CD14-positive monocyte (primary cell): ENCODE measurements at regions not wholly inside any gene's neighbourhood (a gene's known extent, or its start where the extent isn't known, plus 50 kb on each side); places are given as distances from the start of the nearest gene placed in this dataset.

ENCODE experiments used
- DNase-seq, 3 donors: peaks; one replicate each; pipeline ENCODE4 v3.0.0-alpha.2; 2011 to 2022
- H2AFZ ChIP-seq: 2 replicates; pipeline ENCODE4 v1.6.0; 2012; ENCODE audit warnings: mild to moderate bottlenecking, low read depth, low read length, inconsistent platforms; ENCODE audit not compliant: insufficient read depth, poor library complexity, severe bottlenecking
- H3K27ac ChIP-seq, 2 donors: 1 replicate in 1 of 2; 2 replicates in 1 of 2; pipeline ENCODE4 v1.5.1; 2012 to 2013; ENCODE audit warnings: low read length in 2 of 2, control low read depth in 1 of 2, inconsistent platforms in 1 of 2, low read depth in 1 of 2, mild to moderate bottlenecking in 1 of 2
- H3K27me3 ChIP-seq, 2 donors: one replicate each; pipeline versions ENCODE4 v1.6.0 to v1.6.1; 2011 to 2013; ENCODE audit warnings: low read length in 2 of 2; ENCODE audit not compliant: control insufficient read depth in 2 of 2, insufficient read depth in 2 of 2
- H3K36me3 ChIP-seq, 2 donors: replicated peaks in 1 of 2; 1 replicate in 1 of 2; 2 replicates in 1 of 2; pipeline versions ENCODE4 v1.5.1 to v1.6.1; 2012 to 2013; ENCODE audit warnings: low read length in 2 of 2, control low read depth in 1 of 2, inconsistent platforms in 1 of 2, mild to moderate bottlenecking in 1 of 2; ENCODE audit not compliant: insufficient read depth in 2 of 2, control insufficient read depth in 1 of 2
- H3K4me1 ChIP-seq, 2 donors: 1 replicate in 1 of 2; 2 replicates in 1 of 2; pipeline versions ENCODE4 v1.5.1 to v1.6.1; 2012 to 2013; ENCODE audit warnings: low read length in 2 of 2, control low read depth in 1 of 2, inconsistent platforms in 1 of 2, mild to moderate bottlenecking in 1 of 2, moderate library complexity in 1 of 2; ENCODE audit not compliant: insufficient read depth in 2 of 2, control insufficient read depth in 1 of 2
- H3K4me2 ChIP-seq: replicated peaks from 2 replicates; pipeline ENCODE3; 2012; ENCODE audit warnings: low read length, moderate library complexity, mild to moderate bottlenecking; ENCODE audit not compliant: poor library complexity, severe bottlenecking; ENCODE audit errors: extremely low read depth
- H3K4me3 ChIP-seq, 3 experiments: fragments of 200-600 bp in 1 of 3; sonication (generic) in 1 of 3; replicated peaks in 1 of 3; 1 replicate in 2 of 3; 2 replicates in 1 of 3; pipeline ENCODE4 v1.5.1; 2011 to 2013; ENCODE audit warnings: low read length in 3 of 3, mild to moderate bottlenecking in 3 of 3, control low read depth in 2 of 3, low read depth in 2 of 3, inconsistent platforms in 1 of 3, moderate library complexity in 1 of 3
- H3K79me2 ChIP-seq: 2 replicates; pipeline ENCODE4 v1.6.0; 2012; ENCODE audit warnings: mild to moderate bottlenecking, control low read depth, inconsistent platforms, low read length, moderate library complexity; ENCODE audit not compliant: insufficient read depth
- H3K9ac ChIP-seq: 2 replicates; pipeline ENCODE4 v1.6.0; 2017; ENCODE audit warnings: low read length, mild to moderate bottlenecking; ENCODE audit not compliant: insufficient read depth, poor library complexity, severe bottlenecking
- H3K9me3 ChIP-seq, 2 donors: replicated peaks in 1 of 2; 1 replicate in 1 of 2; 2 replicates in 1 of 2; pipeline versions ENCODE4 v1.5.1 to v1.6.1; 2012 to 2013; ENCODE audit warnings: low read length in 2 of 2, control low read depth in 1 of 2; ENCODE audit not compliant: control insufficient read depth in 1 of 2, insufficient read depth in 1 of 2
- H4K20me1 ChIP-seq: 2 replicates; pipeline ENCODE4 v1.6.0; 2012; ENCODE audit warnings: mild to moderate bottlenecking, low read length, control low read depth, moderate library complexity; ENCODE audit not compliant: insufficient read depth
- H3K27ac Mint-ChIP-seq, 7 donors: one replicate each; pipeline ENCODE4 v1.8.0; 2020; ENCODE audit warnings: mild to moderate bottlenecking in 7 of 7, mixed read lengths in 7 of 7, moderate library complexity in 6 of 7, inconsistent platforms in 2 of 7
- H3K27me3 Mint-ChIP-seq, 3 donors: one replicate each; pipeline ENCODE4 v1.8.0; 2021 to 2022; ENCODE audit warnings: low read depth in 3 of 3, mild to moderate bottlenecking in 3 of 3, mixed read lengths in 3 of 3, moderate library complexity in 3 of 3, inconsistent platforms in 1 of 3
- H3K36me3 Mint-ChIP-seq, 2 donors: one replicate each; pipeline ENCODE4 v1.8.0; 2020; ENCODE audit warnings: mixed read lengths in 2 of 2, inconsistent platforms in 1 of 2, mild to moderate bottlenecking in 1 of 2
- H3K4me1 Mint-ChIP-seq: one replicate; pipeline ENCODE4 v1.8.0; 2020; ENCODE audit warnings: mild to moderate bottlenecking, mixed read lengths
- H3K4me3 Mint-ChIP-seq, 2 donors: one replicate each; pipeline ENCODE4 v1.8.0; 2020; ENCODE audit warnings: mild to moderate bottlenecking in 2 of 2, mixed read lengths in 2 of 2, moderate library complexity in 1 of 2
- H3K9me3 Mint-ChIP-seq, 7 donors: one replicate each; pipeline ENCODE4 v1.8.0; 2020 to 2022; ENCODE audit warnings: mixed read lengths in 7 of 7, mild to moderate bottlenecking in 6 of 7, moderate library complexity in 6 of 7, inconsistent platforms in 2 of 7
- WGBS: methylation state at CpG from one replicate; pipeline ENCODE4 v1.1.5; 2013; ENCODE audit warnings: missing lambda C conversion rate; ENCODE audit not compliant: insufficient coverage; 5-methylcytosine and 5-hydroxymethylcytosine counted together
- intact Hi-C, 2 donors: fragments of 100-400 bp; cut with micrococcal nuclease; formaldehyde crosslinking; loops; one replicate each; pipeline versions ENCODE4 v1.15.0 to v1.15.1; 2023
- TF ChIP-seq, protein P1 (sequence below): fragments of 200-600 bp; IDR thresholded peaks from one replicate; pipeline ENCODE4 v1.8.0; 2022; ENCODE audit warnings: antibody characterized with exemption, mild to moderate bottlenecking

DNA sequence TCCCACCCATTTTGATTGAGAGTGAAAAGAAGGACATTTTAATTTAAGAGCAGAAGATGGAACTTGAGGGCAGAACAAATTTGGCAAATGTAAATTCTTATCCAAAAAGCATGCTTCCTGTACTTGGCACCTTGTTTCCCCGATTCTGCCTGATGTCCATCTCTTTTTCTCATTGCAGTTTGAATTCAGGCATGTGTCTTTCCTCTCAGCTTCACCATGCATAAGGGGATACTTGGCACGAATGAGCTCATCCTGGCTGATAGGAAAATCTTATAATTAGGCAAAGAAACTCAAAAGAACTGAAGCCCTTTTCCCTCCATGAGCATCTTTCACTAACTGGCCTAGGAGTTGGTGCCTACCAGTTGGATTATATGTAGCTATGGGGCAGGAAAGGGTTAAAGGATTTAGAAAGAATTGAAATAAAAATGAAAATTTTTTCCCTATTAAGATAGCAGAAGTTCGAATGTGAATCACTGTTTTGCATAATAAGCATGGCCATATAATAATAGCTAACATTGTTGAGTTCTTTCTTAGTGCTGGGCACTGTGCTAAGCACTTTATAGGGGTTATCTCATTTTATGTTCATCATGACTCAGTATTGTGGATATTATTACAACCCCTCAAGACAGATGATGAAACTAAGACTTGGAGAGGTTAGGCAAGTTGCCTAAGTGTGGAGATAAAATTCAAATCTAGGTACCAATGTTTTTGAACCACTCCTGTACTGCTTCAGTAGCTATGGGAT lies 386.6 kb downstream of the KCNRG start:
- peaks cover 0 to 4% of the 10 kb centered on the region in 2 donors for H3K9me3 ChIP-seq
- no peak overlapping the region for H2AFZ ChIP-seq
- Mint-ChIP-seq H3K27me3 (peaks cover 0 to 5% (median 1%) of the 10 kb centered on the region in 3 donors), H3K36me3 (no peaks in the 10 kb centered on the region), H3K27ac (no peak overlapping the region), H3K4me3 (no peak overlapping the region), H3K4me1 (peaks cover 6% of the 10 kb centered on the region), H3K9me3 (peaks cover 2 to 7% (median 4%) of the 10 kb centered on the region in 7 donors)
- no peak overlapping the region for H3K9ac ChIP-seq
- H3K36me3 ChIP-seq, result no peaks in the 10 kb centered on the region
- no peaks in the 10 kb centered on the region for H4K20me1 ChIP-seq
- no peaks in the 10 kb centered on the region for H3K79me2 ChIP-seq
- H3K27me3 ChIP-seq, result no peaks in the 10 kb centered on the region
- H3K4me2 ChIP-seq, result no peak overlapping the region
- DNase-seq, result no peak
- WGBS, result no CpG with 5 or more reads among the region's 3 CpGs
- TF ChIP-seq, protein P1, sequence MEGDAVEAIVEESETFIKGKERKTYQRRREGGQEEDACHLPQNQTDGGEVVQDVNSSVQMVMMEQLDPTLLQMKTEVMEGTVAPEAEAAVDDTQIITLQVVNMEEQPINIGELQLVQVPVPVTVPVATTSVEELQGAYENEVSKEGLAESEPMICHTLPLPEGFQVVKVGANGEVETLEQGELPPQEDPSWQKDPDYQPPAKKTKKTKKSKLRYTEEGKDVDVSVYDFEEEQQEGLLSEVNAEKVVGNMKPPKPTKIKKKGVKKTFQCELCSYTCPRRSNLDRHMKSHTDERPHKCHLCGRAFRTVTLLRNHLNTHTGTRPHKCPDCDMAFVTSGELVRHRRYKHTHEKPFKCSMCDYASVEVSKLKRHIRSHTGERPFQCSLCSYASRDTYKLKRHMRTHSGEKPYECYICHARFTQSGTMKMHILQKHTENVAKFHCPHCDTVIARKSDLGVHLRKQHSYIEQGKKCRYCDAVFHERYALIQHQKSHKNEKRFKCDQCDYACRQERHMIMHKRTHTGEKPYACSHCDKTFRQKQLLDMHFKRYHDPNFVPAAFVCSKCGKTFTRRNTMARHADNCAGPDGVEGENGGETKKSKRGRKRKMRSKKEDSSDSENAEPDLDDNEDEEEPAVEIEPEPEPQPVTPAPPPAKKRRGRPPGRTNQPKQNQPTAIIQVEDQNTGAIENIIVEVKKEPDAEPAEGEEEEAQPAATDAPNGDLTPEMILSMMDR, result no peak
- no peaks in the 10 kb centered on the region for H3K4me1 ChIP-seq
- no peak overlapping the region for H3K4me3 ChIP-seq
- intact Hi-C loops, result no loop called here
- H3K27ac ChIP-seq, result no peak overlapping the region

DNA sequence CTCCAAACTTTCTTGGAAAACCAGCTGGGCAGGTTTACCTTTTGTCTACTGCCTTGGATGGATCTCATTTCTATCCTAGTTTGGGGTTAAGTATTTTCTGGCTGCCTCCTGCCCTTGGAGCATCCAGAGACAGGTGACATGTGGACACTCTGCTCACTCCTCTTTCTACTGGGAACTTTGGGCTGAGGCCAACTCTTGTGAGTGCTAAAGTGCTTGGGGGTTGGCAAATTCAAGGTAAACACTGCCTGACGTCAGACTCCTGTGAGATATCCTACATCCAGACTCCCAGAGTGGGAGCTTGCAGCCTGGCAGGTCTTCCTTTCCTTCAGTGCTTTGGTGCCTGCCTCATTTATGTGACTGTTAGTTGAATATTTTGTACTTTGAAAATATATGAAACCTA lies 388.1 kb downstream of the KCNRG start:
- H3K9ac ChIP-seq, result no peak overlapping the region
- WGBS, result no CpG with 5 or more reads among the region's 1 CpG
- H3K9me3 Mint-ChIP-seq, result peaks cover 0 to 4% (median 1%) of the 10 kb centered on the region in 7 donors
- peaks cover 6% of the 10 kb centered on the region for H3K4me1 Mint-ChIP-seq
- H3K36me3 ChIP-seq, result no peaks in the 10 kb centered on the region
- H3K79me2 ChIP-seq, result no peaks in the 10 kb centered on the region
- no peaks in the 10 kb centered on the region for H4K20me1 ChIP-seq
- no peak overlapping the region for H3K4me2 ChIP-seq
- H3K27ac ChIP-seq, result no peak overlapping the region
- no peak overlapping the region for H3K27ac Mint-ChIP-seq
- intact Hi-C loops, result no loop called here
- no peaks in the 10 kb centered on the region for H3K9me3 ChIP-seq
- H3K36me3 Mint-ChIP-seq, result no peaks in the 10 kb centered on the region
- no peaks in the 10 kb centered on the region for H3K27me3 ChIP-seq
- peaks cover 0 to 5% (median 1%) of the 10 kb centered on the region in 3 donors for H3K27me3 Mint-ChIP-seq
- H3K4me1 ChIP-seq, result no peaks in the 10 kb centered on the region
- TF ChIP-seq, protein P1, result no peak
- H3K4me3 Mint-ChIP-seq, result no peak overlapping the region
- DNase-seq, result no peak
- H2AFZ ChIP-seq, result no peak overlapping the region
- no peak overlapping the region for H3K4me3 ChIP-seq
